Gastroesophageal sphincter (tissue), 3 donors: ENCODE measurements at regions not wholly inside any gene's neighbourhood (a gene's known extent, or its start where the extent isn't known, plus 50 kb on each side); places are given as distances from the start of the nearest gene placed in this dataset.

Source experiments
- EP300 ChIP-seq: sonication (generic); formaldehyde crosslinking; IDR thresholded peaks from one replicate; pipeline ENCODE4 v1.6.1; 2017; ENCODE audit warnings: antibody characterized with exemption, mild to moderate bottlenecking
- POLR2A ChIP-seq, 2 donors: fragments of 450-650 bp; IDR thresholded peaks; one replicate each; pipeline ENCODE4 v1.6.1; 2017; ENCODE audit warnings: antibody characterized with exemption in 2 of 2, mild to moderate bottlenecking in 2 of 2, moderate library complexity in 1 of 2
- TF ChIP-seq, protein P1 (sequence below), 4 experiments: fragments of 200-600 bp in 2 of 4; fragments of 450-650 bp in 2 of 4; sonication (generic) in 1 of 4; IDR thresholded peaks; one replicate each; pipeline ENCODE4 v1.5.1; 2017 to 2019; ENCODE audit warnings: antibody characterized with exemption in 4 of 4, mild to moderate bottlenecking in 2 of 4, moderate library complexity in 2 of 4

- TF ChIP-seq, protein P1, sequence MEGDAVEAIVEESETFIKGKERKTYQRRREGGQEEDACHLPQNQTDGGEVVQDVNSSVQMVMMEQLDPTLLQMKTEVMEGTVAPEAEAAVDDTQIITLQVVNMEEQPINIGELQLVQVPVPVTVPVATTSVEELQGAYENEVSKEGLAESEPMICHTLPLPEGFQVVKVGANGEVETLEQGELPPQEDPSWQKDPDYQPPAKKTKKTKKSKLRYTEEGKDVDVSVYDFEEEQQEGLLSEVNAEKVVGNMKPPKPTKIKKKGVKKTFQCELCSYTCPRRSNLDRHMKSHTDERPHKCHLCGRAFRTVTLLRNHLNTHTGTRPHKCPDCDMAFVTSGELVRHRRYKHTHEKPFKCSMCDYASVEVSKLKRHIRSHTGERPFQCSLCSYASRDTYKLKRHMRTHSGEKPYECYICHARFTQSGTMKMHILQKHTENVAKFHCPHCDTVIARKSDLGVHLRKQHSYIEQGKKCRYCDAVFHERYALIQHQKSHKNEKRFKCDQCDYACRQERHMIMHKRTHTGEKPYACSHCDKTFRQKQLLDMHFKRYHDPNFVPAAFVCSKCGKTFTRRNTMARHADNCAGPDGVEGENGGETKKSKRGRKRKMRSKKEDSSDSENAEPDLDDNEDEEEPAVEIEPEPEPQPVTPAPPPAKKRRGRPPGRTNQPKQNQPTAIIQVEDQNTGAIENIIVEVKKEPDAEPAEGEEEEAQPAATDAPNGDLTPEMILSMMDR (IDR thresholded peaks at IDR 0.05) = no peak
- TF ChIP-seq POLR2A (IDR thresholded peaks at IDR 0.05) = no peak
- no peak for TF ChIP-seq EP300
These were observed 1311.3 kb downstream of the FAM181B start for GRCh38 chr11:81422402-81422801.
